ENCODE measurements at regions not wholly inside any gene's neighbourhood (a gene's known extent, or its start where the extent isn't known, plus 50 kb on each side); places are given as distances from the start of the nearest gene placed in this dataset.

DNA sequence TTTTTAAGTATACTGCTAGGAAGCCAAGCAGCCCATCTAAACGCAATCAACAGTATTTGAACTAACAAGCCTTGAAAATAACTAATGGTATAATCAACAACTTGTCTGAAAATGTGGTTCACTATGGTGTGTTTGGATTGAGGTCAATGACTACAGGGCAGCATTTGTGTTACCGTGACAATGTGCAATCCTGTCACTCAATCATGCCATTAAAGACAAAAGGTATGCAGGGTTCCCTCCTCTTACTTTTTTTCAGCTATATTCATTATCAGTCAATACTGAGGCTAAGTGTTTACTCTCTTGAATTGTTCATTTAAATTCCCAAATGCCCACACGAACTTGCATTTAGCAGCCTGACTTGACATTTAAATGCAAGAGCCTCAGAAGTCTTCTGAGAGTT, 1099.3 kb upstream of the EPHA6 start (continued):
- TF ChIP-seq, protein P1, sequence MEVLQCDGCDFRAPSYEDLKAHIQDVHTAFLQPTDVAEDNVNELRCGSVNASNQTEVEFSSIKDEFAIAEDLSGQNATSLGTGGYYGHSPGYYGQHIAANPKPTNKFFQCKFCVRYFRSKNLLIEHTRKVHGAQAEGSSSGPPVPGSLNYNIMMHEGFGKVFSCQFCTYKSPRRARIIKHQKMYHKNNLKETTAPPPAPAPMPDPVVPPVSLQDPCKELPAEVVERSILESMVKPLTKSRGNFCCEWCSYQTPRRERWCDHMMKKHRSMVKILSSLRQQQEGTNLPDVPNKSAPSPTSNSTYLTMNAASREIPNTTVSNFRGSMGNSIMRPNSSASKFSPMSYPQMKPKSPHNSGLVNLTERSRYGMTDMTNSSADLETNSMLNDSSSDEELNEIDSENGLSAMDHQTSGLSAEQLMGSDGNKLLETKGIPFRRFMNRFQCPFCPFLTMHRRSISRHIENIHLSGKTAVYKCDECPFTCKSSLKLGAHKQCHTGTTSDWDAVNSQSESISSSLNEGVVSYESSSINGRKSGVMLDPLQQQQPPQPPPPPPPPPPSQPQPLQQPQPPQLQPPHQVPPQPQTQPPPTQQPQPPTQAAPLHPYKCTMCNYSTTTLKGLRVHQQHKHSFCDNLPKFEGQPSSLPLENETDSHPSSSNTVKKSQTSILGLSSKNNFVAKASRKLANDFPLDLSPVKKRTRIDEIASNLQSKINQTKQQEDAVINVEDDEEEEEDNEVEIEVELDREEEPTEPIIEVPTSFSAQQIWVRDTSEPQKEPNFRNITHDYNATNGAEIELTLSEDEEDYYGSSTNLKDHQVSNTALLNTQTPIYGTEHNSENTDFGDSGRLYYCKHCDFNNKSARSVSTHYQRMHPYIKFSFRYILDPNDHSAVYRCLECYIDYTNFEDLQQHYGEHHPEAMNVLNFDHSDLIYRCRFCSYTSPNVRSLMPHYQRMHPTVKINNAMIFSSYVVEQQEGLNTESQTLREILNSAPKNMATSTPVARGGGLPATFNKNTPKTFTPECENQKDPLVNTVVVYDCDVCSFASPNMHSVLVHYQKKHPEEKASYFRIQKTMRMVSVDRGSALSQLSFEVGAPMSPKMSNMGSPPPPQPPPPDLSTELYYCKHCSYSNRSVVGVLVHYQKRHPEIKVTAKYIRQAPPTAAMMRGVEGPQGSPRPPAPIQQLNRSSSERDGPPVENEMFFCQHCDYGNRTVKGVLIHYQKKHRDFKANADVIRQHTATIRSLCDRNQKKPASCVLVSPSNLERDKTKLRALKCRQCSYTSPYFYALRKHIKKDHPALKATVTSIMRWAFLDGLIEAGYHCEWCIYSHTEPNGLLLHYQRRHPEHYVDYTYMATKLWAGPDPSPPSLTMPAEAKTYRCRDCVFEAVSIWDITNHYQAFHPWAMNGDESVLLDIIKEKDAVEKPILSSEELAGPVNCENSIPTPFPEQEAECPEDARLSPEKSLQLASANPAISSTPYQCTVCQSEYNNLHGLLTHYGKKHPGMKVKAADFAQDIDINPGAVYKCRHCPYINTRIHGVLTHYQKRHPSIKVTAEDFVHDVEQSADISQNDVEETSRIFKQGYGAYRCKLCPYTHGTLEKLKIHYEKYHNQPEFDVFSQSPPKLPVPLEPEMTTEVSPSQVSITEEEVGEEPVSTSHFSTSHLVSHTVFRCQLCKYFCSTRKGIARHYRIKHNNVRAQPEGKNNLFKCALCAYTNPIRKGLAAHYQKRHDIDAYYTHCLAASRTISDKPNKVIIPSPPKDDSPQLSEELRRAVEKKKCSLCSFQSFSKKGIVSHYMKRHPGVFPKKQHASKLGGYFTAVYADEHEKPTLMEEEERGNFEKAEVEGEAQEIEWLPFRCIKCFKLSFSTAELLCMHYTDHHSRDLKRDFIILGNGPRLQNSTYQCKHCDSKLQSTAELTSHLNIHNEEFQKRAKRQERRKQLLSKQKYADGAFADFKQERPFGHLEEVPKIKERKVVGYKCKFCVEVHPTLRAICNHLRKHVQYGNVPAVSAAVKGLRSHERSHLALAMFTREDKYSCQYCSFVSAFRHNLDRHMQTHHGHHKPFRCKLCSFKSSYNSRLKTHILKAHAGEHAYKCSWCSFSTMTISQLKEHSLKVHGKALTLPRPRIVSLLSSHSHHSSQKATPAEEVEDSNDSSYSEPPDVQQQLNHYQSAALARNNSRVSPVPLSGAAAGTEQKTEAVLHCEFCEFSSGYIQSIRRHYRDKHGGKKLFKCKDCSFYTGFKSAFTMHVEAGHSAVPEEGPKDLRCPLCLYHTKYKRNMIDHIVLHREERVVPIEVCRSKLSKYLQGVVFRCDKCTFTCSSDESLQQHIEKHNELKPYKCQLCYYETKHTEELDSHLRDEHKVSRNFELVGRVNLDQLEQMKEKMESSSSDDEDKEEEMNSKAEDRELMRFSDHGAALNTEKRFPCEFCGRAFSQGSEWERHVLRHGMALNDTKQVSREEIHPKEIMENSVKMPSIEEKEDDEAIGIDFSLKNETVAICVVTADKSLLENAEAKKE (CRISPR knock-in tag; IDR thresholded peaks at IDR 0.05): no peak
- TF ChIP-seq EZH2 (IDR thresholded peaks at IDR 0.05; ENCODE audit: low read depth, unreplicated experiment) (no peak), ZNF114 (CRISPR knock-in tag; IDR thresholded peaks at IDR 0.05) (no peak), POLR2AphosphoS5 (IDR thresholded peaks at IDR 0.05; ENCODE audit: low read depth) (no peak)

DNA sequence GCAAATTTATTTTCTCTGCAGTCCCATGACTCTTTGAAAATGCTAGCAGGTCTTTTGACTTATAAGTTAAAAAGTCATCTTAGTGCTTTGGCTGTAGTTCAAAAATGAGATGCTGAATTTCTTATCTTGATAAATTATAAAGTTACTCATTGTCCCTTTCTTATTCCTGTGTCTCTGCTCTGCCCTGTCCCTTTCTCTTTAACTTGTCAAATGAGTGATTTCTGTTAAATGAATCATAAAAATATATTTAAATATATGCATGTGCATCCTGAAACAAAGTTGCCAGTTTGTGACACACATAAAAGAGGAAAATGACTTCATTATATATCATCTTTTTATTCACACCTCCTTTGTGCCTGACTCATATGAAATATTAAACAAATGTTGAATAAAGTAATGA, 1097.3 kb upstream of the EPHA6 start:
- no peak overlapping the region for H3K4me3 Mint-ChIP-seq
- Histone ChIP-seq H4K20me1 (replicated peaks; ENCODE audit: insufficient read depth) (no peaks in the 10 kb centered on the region), H2AFZ (no peak overlapping the region), H3K4me3 (no peak overlapping the region), H3K4me2 (peak overlapping the region; percentile 10; the same call in 1 of the 2 replicates), H3K4me1 (ENCODE audit: insufficient read depth) (peaks cover 31% of the 10 kb centered on the region), H3K27ac (ENCODE audit: low read depth) (no peak overlapping the region), H3F3A (replicated peaks; ENCODE audit: low read depth) (no peaks in the 10 kb centered on the region), H3K79me2 (replicated peaks; ENCODE audit: insufficient read depth) (no peaks in the 10 kb centered on the region), H3K27me3 (ENCODE audit: insufficient read depth) (no peaks in the 10 kb centered on the region), H3K36me3 (ENCODE audit: insufficient read depth) (no peaks in the 10 kb centered on the region), H3K9me2 (ENCODE audit: insufficient read depth) (no peaks in the 10 kb centered on the region)
- no peaks in the 10 kb centered on the region for H3K27me3 Mint-ChIP-seq (ENCODE audit: insufficient read depth, low read depth, poor library complexity)
- H3K4me1 Mint-ChIP-seq: peaks cover 22% of the 10 kb centered on the region; the same call in 2 of the 3 replicates
- H3K9me3 Mint-ChIP-seq: no peaks in the 10 kb centered on the region
- no peaks in the 10 kb centered on the region for H3K36me3 Mint-ChIP-seq (ENCODE audit: low read depth)
- ATAC-seq (no peak), DNase-seq (ENCODE audit: low spot score) (no peak)
- H3K27ac Mint-ChIP-seq: peak overlapping the region; percentile 67; the same call in 1 of the 2 replicates
- TF ChIP-seq ZNF114 (CRISPR knock-in tag; IDR thresholded peaks at IDR 0.05) (no peak), STAT1 (IDR thresholded peaks at IDR 0.05; ENCODE audit: unreplicated experiment) (no peak), ZNF331 (CRISPR knock-in tag; IDR thresholded peaks at IDR 0.05; ENCODE audit: low read depth) (no peak), CREB1 (CRISPR knock-in tag; IDR thresholded peaks at IDR 0.05; ENCODE audit: low read depth) (no peak), NANOG (IDR thresholded peaks at IDR 0.05; ENCODE audit: borderline replicate concordance) (no peak), EZH2 (IDR thresholded peaks at IDR 0.05; ENCODE audit: low read depth, unreplicated experiment) (no peak)
- TF ChIP-seq, protein P2, sequence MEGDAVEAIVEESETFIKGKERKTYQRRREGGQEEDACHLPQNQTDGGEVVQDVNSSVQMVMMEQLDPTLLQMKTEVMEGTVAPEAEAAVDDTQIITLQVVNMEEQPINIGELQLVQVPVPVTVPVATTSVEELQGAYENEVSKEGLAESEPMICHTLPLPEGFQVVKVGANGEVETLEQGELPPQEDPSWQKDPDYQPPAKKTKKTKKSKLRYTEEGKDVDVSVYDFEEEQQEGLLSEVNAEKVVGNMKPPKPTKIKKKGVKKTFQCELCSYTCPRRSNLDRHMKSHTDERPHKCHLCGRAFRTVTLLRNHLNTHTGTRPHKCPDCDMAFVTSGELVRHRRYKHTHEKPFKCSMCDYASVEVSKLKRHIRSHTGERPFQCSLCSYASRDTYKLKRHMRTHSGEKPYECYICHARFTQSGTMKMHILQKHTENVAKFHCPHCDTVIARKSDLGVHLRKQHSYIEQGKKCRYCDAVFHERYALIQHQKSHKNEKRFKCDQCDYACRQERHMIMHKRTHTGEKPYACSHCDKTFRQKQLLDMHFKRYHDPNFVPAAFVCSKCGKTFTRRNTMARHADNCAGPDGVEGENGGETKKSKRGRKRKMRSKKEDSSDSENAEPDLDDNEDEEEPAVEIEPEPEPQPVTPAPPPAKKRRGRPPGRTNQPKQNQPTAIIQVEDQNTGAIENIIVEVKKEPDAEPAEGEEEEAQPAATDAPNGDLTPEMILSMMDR (conservative IDR thresholded peaks at IDR 0.05; ENCODE audit: low read depth in 2 of 2): no peak
- TF ChIP-seq, protein P3, sequence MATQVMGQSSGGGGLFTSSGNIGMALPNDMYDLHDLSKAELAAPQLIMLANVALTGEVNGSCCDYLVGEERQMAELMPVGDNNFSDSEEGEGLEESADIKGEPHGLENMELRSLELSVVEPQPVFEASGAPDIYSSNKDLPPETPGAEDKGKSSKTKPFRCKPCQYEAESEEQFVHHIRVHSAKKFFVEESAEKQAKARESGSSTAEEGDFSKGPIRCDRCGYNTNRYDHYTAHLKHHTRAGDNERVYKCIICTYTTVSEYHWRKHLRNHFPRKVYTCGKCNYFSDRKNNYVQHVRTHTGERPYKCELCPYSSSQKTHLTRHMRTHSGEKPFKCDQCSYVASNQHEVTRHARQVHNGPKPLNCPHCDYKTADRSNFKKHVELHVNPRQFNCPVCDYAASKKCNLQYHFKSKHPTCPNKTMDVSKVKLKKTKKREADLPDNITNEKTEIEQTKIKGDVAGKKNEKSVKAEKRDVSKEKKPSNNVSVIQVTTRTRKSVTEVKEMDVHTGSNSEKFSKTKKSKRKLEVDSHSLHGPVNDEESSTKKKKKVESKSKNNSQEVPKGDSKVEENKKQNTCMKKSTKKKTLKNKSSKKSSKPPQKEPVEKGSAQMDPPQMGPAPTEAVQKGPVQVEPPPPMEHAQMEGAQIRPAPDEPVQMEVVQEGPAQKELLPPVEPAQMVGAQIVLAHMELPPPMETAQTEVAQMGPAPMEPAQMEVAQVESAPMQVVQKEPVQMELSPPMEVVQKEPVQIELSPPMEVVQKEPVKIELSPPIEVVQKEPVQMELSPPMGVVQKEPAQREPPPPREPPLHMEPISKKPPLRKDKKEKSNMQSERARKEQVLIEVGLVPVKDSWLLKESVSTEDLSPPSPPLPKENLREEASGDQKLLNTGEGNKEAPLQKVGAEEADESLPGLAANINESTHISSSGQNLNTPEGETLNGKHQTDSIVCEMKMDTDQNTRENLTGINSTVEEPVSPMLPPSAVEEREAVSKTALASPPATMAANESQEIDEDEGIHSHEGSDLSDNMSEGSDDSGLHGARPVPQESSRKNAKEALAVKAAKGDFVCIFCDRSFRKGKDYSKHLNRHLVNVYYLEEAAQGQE (IDR thresholded peaks at IDR 0.05; ENCODE audit: unreplicated experiment): no peak
- TF ChIP-seq, protein P4, sequence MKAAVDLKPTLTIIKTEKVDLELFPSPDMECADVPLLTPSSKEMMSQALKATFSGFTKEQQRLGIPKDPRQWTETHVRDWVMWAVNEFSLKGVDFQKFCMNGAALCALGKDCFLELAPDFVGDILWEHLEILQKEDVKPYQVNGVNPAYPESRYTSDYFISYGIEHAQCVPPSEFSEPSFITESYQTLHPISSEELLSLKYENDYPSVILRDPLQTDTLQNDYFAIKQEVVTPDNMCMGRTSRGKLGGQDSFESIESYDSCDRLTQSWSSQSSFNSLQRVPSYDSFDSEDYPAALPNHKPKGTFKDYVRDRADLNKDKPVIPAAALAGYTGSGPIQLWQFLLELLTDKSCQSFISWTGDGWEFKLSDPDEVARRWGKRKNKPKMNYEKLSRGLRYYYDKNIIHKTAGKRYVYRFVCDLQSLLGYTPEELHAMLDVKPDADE (IDR thresholded peaks at IDR 0.05): no peak

Measured in GM23338 (cell line).